ENCODE measurements at regions not wholly inside any gene's neighbourhood (a gene's known extent, or its start where the extent isn't known, plus 50 kb on each side); places are given as distances from the start of the nearest gene placed in this dataset.
"Not testable (repeated sequence)": the region's sequence is repeated elsewhere in the genome, so short reads cannot be mapped to it uniquely, and the experiment has no call there.

- H3K4me2 ChIP-seq (ENCODE audit: insufficient read depth in 1 of 2, low read depth in 2 of 2, low read length in 2 of 2); H3K27ac ChIP-seq (ENCODE audit: low read depth, low read length); H2BK12ac ChIP-seq (ENCODE audit: low read depth, low read length); H4K8ac ChIP-seq (ENCODE audit: extremely low read depth, insufficient read depth, low read length); H3K9ac ChIP-seq (replicated peaks in 1 of 4; ENCODE audit: extremely low read depth in 1 of 4, low read depth in 3 of 4, low read length in 3 of 4); H2BK20ac ChIP-seq (ENCODE audit: low read length); H3K79me1 ChIP-seq (ENCODE audit: low read depth, low read length); H4K5ac ChIP-seq (ENCODE audit: insufficient read length, low read depth, low read length); POLR2A ChIA-PET (ENCODE audit: partially characterized antibody); H3K4me1 ChIP-seq (replicated peaks in 1 of 4; ENCODE audit: control insufficient read depth in 3 of 4, insufficient read depth in 4 of 4, low read length in 3 of 4); H2AK5ac ChIP-seq (ENCODE audit: low read depth, low read length); H3K36me3 ChIP-seq (ENCODE audit: control insufficient read depth in 2 of 4, insufficient read depth in 4 of 4, low read length in 3 of 4); H2BK15ac ChIP-seq (ENCODE audit: low read length); H3K18ac ChIP-seq (ENCODE audit: extremely low read depth, low read length); H3K27me3 ChIP-seq (replicated peaks in 1 of 4; ENCODE audit: control insufficient read depth in 3 of 4, extremely low read depth in 1 of 4, insufficient read depth in 3 of 4, low read length in 3 of 4); H3K14ac ChIP-seq (ENCODE audit: insufficient read length); DNase-seq (ENCODE audit: low read depth in 1 of 2, low spot score in 2 of 2); H2AFZ ChIP-seq (ENCODE audit: low read length); H2BK120ac ChIP-seq (replicated peaks; ENCODE audit: low read depth, low read length); FAIRE-seq; H4K20me1 ChIP-seq (replicated peaks in 1 of 2; ENCODE audit: control insufficient read depth in 1 of 2, insufficient read depth in 2 of 2, low read length in 2 of 2); H2BK5ac ChIP-seq (ENCODE audit: low read depth, low read length); H4K91ac ChIP-seq (replicated peaks; ENCODE audit: insufficient read length, low read length); H3K79me2 ChIP-seq (ENCODE audit: control insufficient read depth in 1 of 2, insufficient read depth in 2 of 2, low read length in 2 of 2); H3K23ac ChIP-seq (ENCODE audit: insufficient read length); CTCF ChIA-PET (ENCODE audit: partially characterized antibody); H3K4me3 ChIP-seq (ENCODE audit: extremely low read depth in 1 of 4, insufficient read depth in 2 of 4, low read depth in 3 of 4, low read length in 4 of 4); H3K56ac ChIP-seq (replicated peaks; ENCODE audit: insufficient read length, low read depth, low read length); H3K23me2 ChIP-seq (ENCODE audit: low read depth, low read length); H3K4ac ChIP-seq (replicated peaks; ENCODE audit: insufficient read length, low read depth, low read length): not testable (repeated sequence)
- H3K9me3 ChIP-seq (ENCODE audit: insufficient read depth in 2 of 2, low read depth in 1 of 2, low read length in 1 of 2): peaks cover 5 to 25% of the 10 kb centered on the region in 2 experiments; a peak in 2 of 4 replicates
- 73% methylated on average over 5 of the region's 7 CpGs; no CpG with 5 or more reads in 1 of the 2 experiments for WGBS, 2 experiments (ENCODE audit: extremely low coverage in 1 of 2, insufficient coverage in 1 of 2, insufficient read length in 1 of 2, insufficient replicate concordance in 2 of 2, low coverage in 1 of 2, low lambda C conversion rate in 2 of 2, missing lambda C conversion rate in 1 of 2)
These were observed 602.3 kb downstream of the CWH43 start for GRCh38 chr4:49588401-49588800.

- H3K79me2 ChIP-seq (ENCODE audit: control insufficient read depth in 1 of 2, insufficient read depth in 2 of 2, low read length in 2 of 2); H2BK15ac ChIP-seq (ENCODE audit: low read length); H2BK20ac ChIP-seq (ENCODE audit: low read length); H2AFZ ChIP-seq (ENCODE audit: low read length); H3K27me3 ChIP-seq (replicated peaks in 1 of 4; ENCODE audit: control insufficient read depth in 3 of 4, extremely low read depth in 1 of 4, insufficient read depth in 3 of 4, low read length in 3 of 4); H2AK5ac ChIP-seq (ENCODE audit: low read depth, low read length); H3K79me1 ChIP-seq (ENCODE audit: low read depth, low read length); H3K9ac ChIP-seq (replicated peaks in 1 of 4; ENCODE audit: extremely low read depth in 1 of 4, low read depth in 3 of 4, low read length in 3 of 4); H4K20me1 ChIP-seq (replicated peaks in 1 of 2; ENCODE audit: control insufficient read depth in 1 of 2, insufficient read depth in 2 of 2, low read length in 2 of 2); H2BK120ac ChIP-seq (replicated peaks; ENCODE audit: low read depth, low read length); H3K36me3 ChIP-seq (ENCODE audit: control insufficient read depth in 2 of 4, insufficient read depth in 4 of 4, low read length in 3 of 4); H4K5ac ChIP-seq (ENCODE audit: insufficient read length, low read depth, low read length); H4K91ac ChIP-seq (replicated peaks; ENCODE audit: insufficient read length, low read length); H4K8ac ChIP-seq (ENCODE audit: extremely low read depth, insufficient read depth, low read length); H3K23me2 ChIP-seq (ENCODE audit: low read depth, low read length); H3K14ac ChIP-seq (ENCODE audit: insufficient read length); DNase-seq (ENCODE audit: low read depth in 1 of 2, low spot score in 2 of 2); FAIRE-seq; H3K4me2 ChIP-seq (ENCODE audit: insufficient read depth in 1 of 2, low read depth in 2 of 2, low read length in 2 of 2); H2BK12ac ChIP-seq (ENCODE audit: low read depth, low read length); POLR2A ChIA-PET (ENCODE audit: partially characterized antibody); H3K4me1 ChIP-seq (replicated peaks in 1 of 4; ENCODE audit: control insufficient read depth in 3 of 4, insufficient read depth in 4 of 4, low read length in 3 of 4); H2BK5ac ChIP-seq (ENCODE audit: low read depth, low read length); H3K23ac ChIP-seq (ENCODE audit: insufficient read length); H3K27ac ChIP-seq (ENCODE audit: low read depth, low read length); H3K4me3 ChIP-seq (ENCODE audit: extremely low read depth in 1 of 4, insufficient read depth in 2 of 4, low read depth in 3 of 4, low read length in 4 of 4); CTCF ChIA-PET (ENCODE audit: partially characterized antibody); H3K4ac ChIP-seq (replicated peaks; ENCODE audit: insufficient read length, low read depth, low read length); H3K56ac ChIP-seq (replicated peaks; ENCODE audit: insufficient read length, low read depth, low read length); H3K18ac ChIP-seq (ENCODE audit: extremely low read depth, low read length): not testable (repeated sequence)
- whole genome bisulfite sequencing, 2 experiments (ENCODE audit: extremely low coverage in 1 of 2, insufficient coverage in 1 of 2, insufficient read length in 1 of 2, insufficient replicate concordance in 2 of 2, low coverage in 1 of 2, low lambda C conversion rate in 2 of 2, missing lambda C conversion rate in 1 of 2): 82% methylated on average over 6 of the region's 12 CpGs; no CpG with 5 or more reads in 1 of the 2 experiments
- H3K9me3 ChIP-seq (ENCODE audit: insufficient read depth in 2 of 2, low read depth in 1 of 2, low read length in 1 of 2): peaks cover 0 to 30% of the 10 kb centered on the region in 2 experiments; a peak in 2 of 4 replicates
These were observed 632.4 kb downstream of the CWH43 start for GRCh38 chr4:49618436-49618835.

Measured in H1 (cell line).